ENCODE measurements at regions not wholly inside any gene's neighbourhood (a gene's known extent, or its start where the extent isn't known, plus 50 kb on each side); places are given as distances from the start of the nearest gene placed in this dataset.

GRCh38 chr18:66124394-66124793, 373.6 kb downstream of the CDH7 start:
- TF ChIP-seq CTCF (IDR thresholded peaks at IDR 0.05; ENCODE audit: insufficient read depth, low read length) (no peak), REST (IDR thresholded peaks at IDR 0.05; ENCODE audit: insufficient replicate concordance, low read depth) (no peak), POLR2AphosphoS5 (IDR thresholded peaks at IDR 0.05; ENCODE audit: low read depth) (no peak)

All from HL-60 (cell line).